T-helper 2 cell treated with Interferon-gamma antibody and Interleukin-4, amounts not matched to agents 5 μg/mL and 100 μg/mL, for 36 hours (primary cell): ENCODE measurements at regions not wholly inside any gene's neighbourhood (a gene's known extent, or its start where the extent isn't known, plus 50 kb on each side); places are given as distances from the start of the nearest gene placed in this dataset.
"Not testable (repeated sequence)": the region's sequence is repeated elsewhere in the genome, so short reads cannot be mapped to it uniquely, and the experiment has no call there.

Experiments
- DNase-seq: peaks from one replicate; pipeline ENCODE4 v3.0.0; 2021; ENCODE audit warnings: low spot score
- H3K27ac Mint-ChIP-seq: one replicate; pipeline ENCODE4 v1.8.0; 2021; ENCODE audit warnings: mild to moderate bottlenecking, mixed read lengths
- H3K27me3 Mint-ChIP-seq: one replicate; pipeline ENCODE4 v1.8.0; 2021; ENCODE audit warnings: low read depth, mixed read lengths
- H3K36me3 Mint-ChIP-seq: one replicate; pipeline ENCODE4 v1.8.0; 2021; ENCODE audit warnings: low read depth, mixed read lengths
- H3K4me1 Mint-ChIP-seq: one replicate; pipeline ENCODE4 v1.8.0; 2021; ENCODE audit warnings: low read depth, mixed read lengths
- H3K4me3 Mint-ChIP-seq: one replicate; pipeline ENCODE4 v1.8.0; 2022; ENCODE audit warnings: mild to moderate bottlenecking, moderate library complexity, mixed read lengths
- H3K9me3 Mint-ChIP-seq: one replicate; pipeline ENCODE4 v1.8.0; 2021; ENCODE audit warnings: mixed read lengths

GRCh38 chr20:54914995-54915394, 439.6 kb downstream of the DOK5 start:
- Mint-ChIP-seq H3K36me3 (no peaks in the 10 kb centered on the region), H3K9me3 (peaks cover 40% of the 10 kb centered on the region), H3K27ac (no peak overlapping the region), H3K4me1 (no peaks in the 10 kb centered on the region), H3K27me3 (no peaks in the 10 kb centered on the region), H3K4me3 (no peak overlapping the region)
- no peak for DNase-seq

GRCh38 chr20:54909702-54910101, 434.3 kb downstream of the DOK5 start:
- Mint-ChIP-seq H3K4me1 (no peaks in the 10 kb centered on the region), H3K4me3 (no peak overlapping the region), H3K27me3 (no peaks in the 10 kb centered on the region), H3K9me3 (peaks cover 29% of the 10 kb centered on the region), H3K27ac (no peak overlapping the region), H3K36me3 (no peaks in the 10 kb centered on the region)
- DNase-seq: no peak

GRCh38 chr20:54906134-54906533, 430.7 kb downstream of the DOK5 start:
- H3K27me3 Mint-ChIP-seq: not testable (repeated sequence)

GRCh38 chr20:54897787-54898186, 422.4 kb downstream of the DOK5 start:
- H3K27me3 Mint-ChIP-seq: no peaks in the 10 kb centered on the region
- H3K36me3 Mint-ChIP-seq: no peaks in the 10 kb centered on the region
- no peaks in the 10 kb centered on the region for H3K4me1 Mint-ChIP-seq

More at GRCh38 chr20:54906134-54906533, 430.7 kb downstream of the DOK5 start:
- not testable (repeated sequence) for H3K36me3 Mint-ChIP-seq, H3K4me3 Mint-ChIP-seq, H3K4me1 Mint-ChIP-seq, DNase-seq, H3K27ac Mint-ChIP-seq
- peaks cover 25% of the 10 kb centered on the region for H3K9me3 Mint-ChIP-seq

GRCh38 chr20:54891907-54892306, 416.5 kb downstream of the DOK5 start:
- H3K36me3 Mint-ChIP-seq: no peaks in the 10 kb centered on the region
- H3K4me3 Mint-ChIP-seq: no peak overlapping the region
- H3K9me3 Mint-ChIP-seq: peaks cover 25% of the 10 kb centered on the region
- H3K27ac Mint-ChIP-seq: no peak overlapping the region
- H3K4me1 Mint-ChIP-seq: no peaks in the 10 kb centered on the region
- DNase-seq: no peak
- H3K27me3 Mint-ChIP-seq: no peaks in the 10 kb centered on the region

More at GRCh38 chr20:54897787-54898186, 422.4 kb downstream of the DOK5 start:
- Mint-ChIP-seq H3K9me3 (peaks cover 47% of the 10 kb centered on the region), H3K27ac (no peak overlapping the region), H3K4me3 (no peak overlapping the region)
- no peak for DNase-seq

GRCh38 chr20:54879393-54879792, 404.0 kb downstream of the DOK5 start:
- H3K4me3 Mint-ChIP-seq: no peak overlapping the region
- H3K4me1 Mint-ChIP-seq: no peaks in the 10 kb centered on the region
- peaks cover 25% of the 10 kb centered on the region for H3K9me3 Mint-ChIP-seq
- DNase-seq: no peak
- no peak overlapping the region for H3K27ac Mint-ChIP-seq
- no peaks in the 10 kb centered on the region for H3K27me3 Mint-ChIP-seq
- no peaks in the 10 kb centered on the region for H3K36me3 Mint-ChIP-seq

GRCh38 chr20:54875307-54875706, 399.9 kb downstream of the DOK5 start:
- Mint-ChIP-seq H3K9me3 (peaks cover 35% of the 10 kb centered on the region), H3K36me3 (no peaks in the 10 kb centered on the region), H3K27ac (no peak overlapping the region), H3K27me3 (no peaks in the 10 kb centered on the region), H3K4me3 (no peak overlapping the region), H3K4me1 (no peaks in the 10 kb centered on the region)
- DNase-seq: no peak

- H3K36me3 Mint-ChIP-seq: no peaks in the 10 kb centered on the region
- no peak for DNase-seq
- H3K27me3 Mint-ChIP-seq: no peaks in the 10 kb centered on the region
- H3K27ac Mint-ChIP-seq: no peak overlapping the region
- H3K4me1 Mint-ChIP-seq: no peaks in the 10 kb centered on the region
- H3K4me3 Mint-ChIP-seq: no peak overlapping the region
- peaks cover 39% of the 10 kb centered on the region for H3K9me3 Mint-ChIP-seq
These were observed 399.3 kb downstream of the DOK5 start for GRCh38 chr20:54874718-54875117.

GRCh38 chr20:54872440-54872839, 397.0 kb downstream of the DOK5 start:
- H3K36me3 Mint-ChIP-seq: no peaks in the 10 kb centered on the region
- H3K27ac Mint-ChIP-seq: no peak overlapping the region
- no peaks in the 10 kb centered on the region for H3K27me3 Mint-ChIP-seq
- H3K4me3 Mint-ChIP-seq: no peak overlapping the region
- peaks cover 28% of the 10 kb centered on the region for H3K9me3 Mint-ChIP-seq
- no peak for DNase-seq
- no peaks in the 10 kb centered on the region for H3K4me1 Mint-ChIP-seq

GRCh38 chr20:54869765-54870164, 394.4 kb downstream of the DOK5 start:
- Mint-ChIP-seq H3K9me3 (peaks cover 28% of the 10 kb centered on the region), H3K27me3 (no peaks in the 10 kb centered on the region), H3K4me3 (no peak overlapping the region), H3K4me1 (no peaks in the 10 kb centered on the region), H3K27ac (no peak overlapping the region), H3K36me3 (no peaks in the 10 kb centered on the region)
- DNase-seq: no peak

GRCh38 chr20:54865273-54865672, 389.9 kb downstream of the DOK5 start:
- DNase-seq: no peak
- no peaks in the 10 kb centered on the region for H3K4me1 Mint-ChIP-seq
- no peaks in the 10 kb centered on the region for H3K36me3 Mint-ChIP-seq
- no peak overlapping the region for H3K27ac Mint-ChIP-seq
- H3K27me3 Mint-ChIP-seq: no peaks in the 10 kb centered on the region
- H3K4me3 Mint-ChIP-seq: no peak overlapping the region
- peaks cover 27% of the 10 kb centered on the region for H3K9me3 Mint-ChIP-seq

GRCh38 chr20:54860716-54861115, 385.3 kb downstream of the DOK5 start:
- H3K27ac Mint-ChIP-seq: no peak overlapping the region
- H3K4me1 Mint-ChIP-seq: no peaks in the 10 kb centered on the region
- no peak overlapping the region for H3K4me3 Mint-ChIP-seq
- no peak for DNase-seq
- H3K9me3 Mint-ChIP-seq: peaks cover 27% of the 10 kb centered on the region
- H3K27me3 Mint-ChIP-seq: no peaks in the 10 kb centered on the region
- H3K36me3 Mint-ChIP-seq: no peaks in the 10 kb centered on the region

GRCh38 chr20:54856202-54856601, 380.8 kb downstream of the DOK5 start:
- no peaks in the 10 kb centered on the region for H3K27me3 Mint-ChIP-seq
- DNase-seq: no peak
- H3K9me3 Mint-ChIP-seq: peaks cover 34% of the 10 kb centered on the region

GRCh38 chr20:54849741-54850140, 374.3 kb downstream of the DOK5 start:
- Mint-ChIP-seq H3K36me3 (no peaks in the 10 kb centered on the region), H3K27ac (no peak overlapping the region), H3K27me3 (no peaks in the 10 kb centered on the region), H3K4me1 (no peaks in the 10 kb centered on the region), H3K4me3 (no peak overlapping the region), H3K9me3 (peaks cover 15% of the 10 kb centered on the region)
- DNase-seq: no peak

More at GRCh38 chr20:54856202-54856601, 380.8 kb downstream of the DOK5 start:
- Mint-ChIP-seq H3K4me3 (no peak overlapping the region), H3K4me1 (no peaks in the 10 kb centered on the region), H3K27ac (no peak overlapping the region), H3K36me3 (no peaks in the 10 kb centered on the region)

GRCh38 chr20:54848984-54849538, 373.7 kb downstream of the DOK5 start:
- Mint-ChIP-seq H3K9me3 (peaks cover 9% of the 10 kb centered on the region), H3K27me3 (no peaks in the 10 kb centered on the region), H3K4me3 (no peak overlapping the region), H3K27ac (no peak overlapping the region), H3K36me3 (no peaks in the 10 kb centered on the region), H3K4me1 (no peaks in the 10 kb centered on the region)
- DNase-seq: no peak
